Ovary (tissue), 3 donors: ENCODE measurements at regions not wholly inside any gene's neighbourhood (a gene's known extent, or its start where the extent isn't known, plus 50 kb on each side); places are given as distances from the start of the nearest gene placed in this dataset.

Source experiments
- CTCF ChIP-seq, 3 donors: fragments of 450-650 bp in 2 of 3; fragments of 200-600 bp in 1 of 3; IDR thresholded peaks; one replicate each; pipeline versions ENCODE4 v1.5.1 to v1.8.0; 2016 to 2022; ENCODE audit warnings: antibody characterized with exemption in 3 of 3, mild to moderate bottlenecking in 1 of 3
- EP300 ChIP-seq: sonication (generic); formaldehyde crosslinking; IDR thresholded peaks from one replicate; pipeline ENCODE4 v1.6.1; 2017; ENCODE audit warnings: antibody characterized with exemption
- POLR2A ChIP-seq: fragments of 450-650 bp; IDR thresholded peaks from one replicate; pipeline ENCODE4 v1.6.1; 2017; ENCODE audit warnings: antibody characterized with exemption, mild to moderate bottlenecking, moderate library complexity
- donor health status: DM: no; HTN: no; CAD: no.

- TF ChIP-seq CTCF (IDR thresholded peaks at IDR 0.05) (no peak), EP300 (no peak), POLR2A (no peak)
These were observed 650.1 kb downstream of the KCNT2 start for GRCh38 chr1:195958131-195958530.
